C4-2B (cell line): ENCODE measurements at regions not wholly inside any gene's neighbourhood (a gene's known extent, or its start where the extent isn't known, plus 50 kb on each side); places are given as distances from the start of the nearest gene placed in this dataset.
A peak's percentile ranks its signal among the peaks of the same experiment; 100 is the strongest.

Experiments
- H3K27ac ChIP-seq: fragments of 450-650 bp; 2 replicates; pipeline ENCODE4 v1.5.1; 2017
- ZFX ChIP-seq: fragments of 450-650 bp; IDR thresholded peaks from 2 replicates; pipeline ENCODE4 v1.6.1; 2017
- TF ChIP-seq, protein P1 (sequence below): fragments of 450-650 bp; conservative IDR thresholded peaks from 2 replicates; pipeline ENCODE4 v1.5.1; 2017; ENCODE audit warnings: mild to moderate bottlenecking

- H3K27ac ChIP-seq = no peak overlapping the region
- TF ChIP-seq, protein P1, sequence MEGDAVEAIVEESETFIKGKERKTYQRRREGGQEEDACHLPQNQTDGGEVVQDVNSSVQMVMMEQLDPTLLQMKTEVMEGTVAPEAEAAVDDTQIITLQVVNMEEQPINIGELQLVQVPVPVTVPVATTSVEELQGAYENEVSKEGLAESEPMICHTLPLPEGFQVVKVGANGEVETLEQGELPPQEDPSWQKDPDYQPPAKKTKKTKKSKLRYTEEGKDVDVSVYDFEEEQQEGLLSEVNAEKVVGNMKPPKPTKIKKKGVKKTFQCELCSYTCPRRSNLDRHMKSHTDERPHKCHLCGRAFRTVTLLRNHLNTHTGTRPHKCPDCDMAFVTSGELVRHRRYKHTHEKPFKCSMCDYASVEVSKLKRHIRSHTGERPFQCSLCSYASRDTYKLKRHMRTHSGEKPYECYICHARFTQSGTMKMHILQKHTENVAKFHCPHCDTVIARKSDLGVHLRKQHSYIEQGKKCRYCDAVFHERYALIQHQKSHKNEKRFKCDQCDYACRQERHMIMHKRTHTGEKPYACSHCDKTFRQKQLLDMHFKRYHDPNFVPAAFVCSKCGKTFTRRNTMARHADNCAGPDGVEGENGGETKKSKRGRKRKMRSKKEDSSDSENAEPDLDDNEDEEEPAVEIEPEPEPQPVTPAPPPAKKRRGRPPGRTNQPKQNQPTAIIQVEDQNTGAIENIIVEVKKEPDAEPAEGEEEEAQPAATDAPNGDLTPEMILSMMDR = no peak
- no peak for TF ChIP-seq ZFX
Measured at GRCh38 chr4:154064244-154064643, 275.4 kb upstream of the SFRP2 start.

DNA sequence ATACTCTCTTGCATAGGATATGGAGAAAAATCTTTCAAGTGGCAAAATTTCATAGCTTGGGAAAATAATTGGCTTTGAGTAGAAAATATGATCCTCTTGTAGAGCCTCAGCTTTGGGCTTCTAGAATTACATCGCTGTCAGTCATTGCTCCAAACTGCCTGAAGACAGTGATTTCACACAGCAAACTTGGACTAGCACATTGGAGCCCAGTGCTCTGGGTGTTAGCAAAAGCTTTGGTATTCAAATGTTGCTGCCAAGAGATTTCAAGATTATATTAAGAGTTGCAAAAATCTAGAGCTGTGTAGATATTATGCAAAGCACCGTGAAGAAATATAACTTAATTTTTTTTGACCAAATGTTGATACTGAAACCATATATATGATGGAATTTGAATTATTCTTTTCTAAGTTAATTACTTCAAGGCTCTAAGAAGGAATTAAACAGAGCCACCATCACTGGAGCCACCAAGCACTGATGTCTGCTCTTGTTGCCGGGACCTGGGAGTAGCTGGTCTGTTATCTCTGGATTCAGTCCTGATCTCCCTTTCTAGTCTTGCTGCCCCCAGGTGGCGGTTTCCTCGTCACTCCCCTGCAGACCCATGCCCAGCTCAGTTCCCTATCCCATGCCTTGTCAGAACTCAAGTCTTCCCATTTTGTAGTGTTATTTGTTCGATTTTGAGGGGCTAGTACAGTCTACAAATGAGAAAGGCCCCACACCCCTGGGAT is 260.7 kb upstream of the SFRP2 start:
- no peak overlapping the region for H3K27ac ChIP-seq
- TF ChIP-seq, protein P1 = peak; percentile 32
- no peak for TF ChIP-seq ZFX

GRCh38 chr4:154047733-154048132 is 258.9 kb upstream of the SFRP2 start:
- no peak overlapping the region for H3K27ac ChIP-seq
- TF ChIP-seq, protein P1 = no peak

GRCh38 chr4:154044742-154045485 is 256.0 kb upstream of the SFRP2 start:
- TF ChIP-seq ZFX = no peak
- TF ChIP-seq, protein P1 = no peak
- no peak overlapping the region for H3K27ac ChIP-seq

- H3K27ac ChIP-seq = no peak overlapping the region
- no peak for TF ChIP-seq ZFX
- TF ChIP-seq, protein P1 = no peak
Measured at GRCh38 chr4:154044108-154044531, 255.2 kb upstream of the SFRP2 start.

- TF ChIP-seq ZFX = no peak
- TF ChIP-seq, protein P1 = no peak
- no peak overlapping the region for H3K27ac ChIP-seq
Measured at GRCh38 chr4:154041640-154042039, 252.8 kb upstream of the SFRP2 start.
